Liver (tissue), 8 donors: ENCODE measurements at regions not wholly inside any gene's neighbourhood (a gene's known extent, or its start where the extent isn't known, plus 50 kb on each side); places are given as distances from the start of the nearest gene placed in this dataset.

Experiments
- DNase-seq: peaks from one replicate; pipeline ENCODE4 v3.0.0-alpha.2; 2017; ENCODE audit warnings: low spot score
- H3K27ac ChIP-seq, 2 donors: one replicate each; pipeline ENCODE4 v1.7.0; 2013; ENCODE audit warnings: inconsistent platforms in 2 of 2, low read length in 2 of 2, control low read depth in 1 of 2, low read depth in 1 of 2, mild to moderate bottlenecking in 1 of 2
- H3K27me3 ChIP-seq, 4 donors: one replicate each; pipeline versions ENCODE4 v1.6.1 to v1.7.0; 2013; ENCODE audit warnings: low read length in 3 of 4, inconsistent platforms in 1 of 4, mild to moderate bottlenecking in 1 of 4, moderate library complexity in 1 of 4; ENCODE audit not compliant: control insufficient read depth in 4 of 4, insufficient read depth in 4 of 4
- H3K36me3 ChIP-seq, 4 donors: one replicate each; pipeline versions ENCODE4 v1.6.1 to v1.7.0; 2013; ENCODE audit warnings: low read length in 3 of 4, mild to moderate bottlenecking in 3 of 4, low read depth in 1 of 4, moderate library complexity in 1 of 4; ENCODE audit not compliant: control insufficient read depth in 4 of 4, insufficient read depth in 3 of 4
- H3K4me1 ChIP-seq, 4 donors: one replicate each; pipeline versions ENCODE4 v1.6.1 to v1.7.0; 2013; ENCODE audit warnings: low read length in 3 of 4, mild to moderate bottlenecking in 3 of 4, moderate library complexity in 1 of 4; ENCODE audit not compliant: control insufficient read depth in 4 of 4, insufficient read depth in 4 of 4
- H3K4me3 ChIP-seq, 3 donors: one replicate each; pipeline versions ENCODE4 v1.6.1 to v1.7.0; 2013; ENCODE audit warnings: low read length in 3 of 3, control low read depth in 1 of 3, low read depth in 1 of 3, mild to moderate bottlenecking in 1 of 3
- H3K9ac ChIP-seq, 2 donors: one replicate each; pipeline ENCODE4 v1.7.0; 2013; ENCODE audit warnings: low read length in 2 of 2, mild to moderate bottlenecking in 2 of 2, moderate library complexity in 2 of 2, control low read depth in 1 of 2, low read depth in 1 of 2
- H3K9me3 ChIP-seq, 4 donors: one replicate each; pipeline versions ENCODE4 v1.6.1 to v1.7.0; 2013; ENCODE audit warnings: low read length in 3 of 4; ENCODE audit not compliant: control insufficient read depth in 4 of 4
- ATF3 ChIP-seq: IDR thresholded peaks from 2 replicates; pipeline ENCODE4 v1.6.1; 2016; ENCODE audit warnings: antibody characterized with exemption
- CTCF ChIP-seq: fragments of 150-350 bp; IDR thresholded peaks from 2 replicates; pipeline ENCODE4 v1.5.1; 2017; ENCODE audit warnings: improper control_type of control experiment, low read depth, low read length; ENCODE audit not compliant: missing input control
- EGR1 ChIP-seq, 2 donors: IDR thresholded peaks; 2 replicates each; pipeline ENCODE4 v1.6.1; 2016 to 2018; ENCODE audit warnings: antibody characterized with exemption in 2 of 2, low read depth in 2 of 2
- FOXA2 ChIP-seq: IDR thresholded peaks from 2 replicates; pipeline ENCODE4 v1.6.1; 2016; ENCODE audit warnings: antibody characterized with exemption
- GABPA ChIP-seq, 2 donors: IDR thresholded peaks in 1 of 2; conservative IDR thresholded peaks in 1 of 2; 2 replicates each; pipeline ENCODE4 v1.6.1; 2016; ENCODE audit warnings: antibody characterized with exemption in 2 of 2, mild to moderate bottlenecking in 1 of 2, moderate library complexity in 1 of 2
- HNF4A ChIP-seq, 2 donors: conservative IDR thresholded peaks; 2 replicates each; pipeline ENCODE4 v1.6.1; 2016; ENCODE audit warnings: antibody characterized with exemption in 2 of 2, mild to moderate bottlenecking in 2 of 2
- HNF4G ChIP-seq: IDR thresholded peaks from 2 replicates; pipeline ENCODE4 v1.6.1; 2016; ENCODE audit warnings: antibody characterized with exemption
- JUND ChIP-seq, 2 donors: IDR thresholded peaks; 2 replicates each; pipeline ENCODE4 v1.6.1; 2016; ENCODE audit warnings: antibody characterized with exemption in 2 of 2
- MAX ChIP-seq: IDR thresholded peaks from 2 replicates; pipeline ENCODE4 v1.6.1; 2016; ENCODE audit warnings: antibody characterized with exemption
- NR2F2 ChIP-seq: IDR thresholded peaks from 2 replicates; pipeline ENCODE4 v1.6.1; 2016; ENCODE audit warnings: antibody characterized with exemption
- RAD21 ChIP-seq, 2 donors: IDR thresholded peaks; 2 replicates each; pipeline ENCODE4 v1.6.1; 2016; ENCODE audit warnings: antibody characterized with exemption in 2 of 2, mild to moderate bottlenecking in 2 of 2
- RXRA ChIP-seq, 2 donors: IDR thresholded peaks; 2 replicates each; pipeline ENCODE4 v1.6.1; 2017 to 2018; ENCODE audit warnings: antibody characterized with exemption in 2 of 2, mild to moderate bottlenecking in 1 of 2
- SP1 ChIP-seq: IDR thresholded peaks from 2 replicates; pipeline ENCODE4 v1.6.1; 2018; ENCODE audit warnings: antibody characterized with exemption, mild to moderate bottlenecking
- TAF1 ChIP-seq: conservative IDR thresholded peaks from 2 replicates; pipeline ENCODE4 v1.6.1; 2016; ENCODE audit warnings: antibody characterized with exemption, mild to moderate bottlenecking
- YY1 ChIP-seq: IDR thresholded peaks from 2 replicates; pipeline ENCODE4 v1.6.1; 2016; ENCODE audit warnings: antibody characterized with exemption, mild to moderate bottlenecking
- ZBTB33 ChIP-seq: IDR thresholded peaks from 2 replicates; pipeline ENCODE4 v1.6.1; 2016; ENCODE audit warnings: antibody characterized with exemption
- WGBS: extraction: QIAGEN DNeasy Blood & Tissue Kit; methylation state at CpG from one replicate; pipeline ENCODE4 v1.1.7; 2013; 5-methylcytosine and 5-hydroxymethylcytosine counted together
- TF ChIP-seq, protein P1 (sequence below): IDR thresholded peaks from 2 replicates; pipeline ENCODE4 v1.6.1; 2016; ENCODE audit warnings: antibody characterized with exemption, mild to moderate bottlenecking
- donor health status: healthy.
- donor health status: healthy.
- donor health status: healthy.
- donor health status: healthy.
- donor health status: healthy.

GRCh38 chr7:7077945-7078344 lies 104.4 kb upstream of the C1GALT1 start:
- Histone ChIP-seq H3K4me1 (no peaks in the 10 kb centered on the region), H3K9me3 (no peaks in the 10 kb centered on the region), H3K27me3 (peaks cover 0 to 3% (median 0%) of the 10 kb centered on the region in 4 donors), H3K4me3 (no peak overlapping the region), H3K9ac (no peak overlapping the region), H3K27ac (no peak overlapping the region), H3K36me3 (no peaks in the 10 kb centered on the region)
- WGBS: 80% methylated on average over 8 of the region's 8 CpGs
- TF ChIP-seq HNF4A (conservative IDR thresholded peaks at IDR 0.05): no peak
- no peak for DNase-seq

DNA sequence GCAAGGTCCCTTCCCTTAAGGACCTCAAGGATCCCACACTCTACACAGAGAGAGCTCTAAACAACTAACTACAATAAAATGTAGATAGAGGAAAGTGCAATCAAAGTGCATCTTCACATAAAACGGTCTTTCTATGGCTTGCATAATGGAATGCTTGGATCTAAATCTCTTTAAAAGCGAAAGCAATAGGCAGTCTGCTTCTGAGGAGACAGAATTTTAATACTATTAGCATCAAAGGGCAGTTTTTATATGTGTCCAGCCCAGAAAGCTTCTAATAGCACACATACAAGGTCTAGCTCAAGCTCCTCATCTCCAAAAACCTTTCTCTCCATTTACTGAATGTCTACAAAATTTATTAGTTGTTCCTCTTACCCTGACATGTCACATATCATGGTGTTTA lies 101.5 kb upstream of the C1GALT1 start:
- DNase-seq: no peak
- WGBS: 66% methylated on average over 2 of the region's 2 CpGs
- no peaks in the 10 kb centered on the region for H3K9me3 ChIP-seq
- H3K4me1 ChIP-seq: no peaks in the 10 kb centered on the region
- H3K27me3 ChIP-seq: no peaks in the 10 kb centered on the region
- H3K27ac ChIP-seq: no peak overlapping the region
- no peak overlapping the region for H3K4me3 ChIP-seq
- no peak for TF ChIP-seq EGR1 (IDR thresholded peaks at IDR 0.05; ENCODE audit: low read depth in 2 of 2)
- TF ChIP-seq RAD21 (IDR thresholded peaks at IDR 0.05): no peak
- TF ChIP-seq TAF1: no peak
- no peak for TF ChIP-seq ZBTB33
- no peak for TF ChIP-seq SP1
- TF ChIP-seq FOXA2: no peak
- TF ChIP-seq CTCF: no peak
- no peak for TF ChIP-seq JUND (IDR thresholded peaks at IDR 0.05)
- no peak for TF ChIP-seq HNF4A (conservative IDR thresholded peaks at IDR 0.05)
- TF ChIP-seq ATF3: no peak
- TF ChIP-seq NR2F2: no peak
- no peak for TF ChIP-seq RXRA (IDR thresholded peaks at IDR 0.05)
- TF ChIP-seq GABPA (IDR thresholded peaks at IDR 0.05 in 1 of 2, conservative IDR thresholded peaks at IDR 0.05 in 1 of 2): no peak
- TF ChIP-seq MAX: no peak
- TF ChIP-seq HNF4G: no peak
- TF ChIP-seq YY1: no peak
- H3K9ac ChIP-seq: no peak overlapping the region
- H3K36me3 ChIP-seq: no peaks in the 10 kb centered on the region

DNA sequence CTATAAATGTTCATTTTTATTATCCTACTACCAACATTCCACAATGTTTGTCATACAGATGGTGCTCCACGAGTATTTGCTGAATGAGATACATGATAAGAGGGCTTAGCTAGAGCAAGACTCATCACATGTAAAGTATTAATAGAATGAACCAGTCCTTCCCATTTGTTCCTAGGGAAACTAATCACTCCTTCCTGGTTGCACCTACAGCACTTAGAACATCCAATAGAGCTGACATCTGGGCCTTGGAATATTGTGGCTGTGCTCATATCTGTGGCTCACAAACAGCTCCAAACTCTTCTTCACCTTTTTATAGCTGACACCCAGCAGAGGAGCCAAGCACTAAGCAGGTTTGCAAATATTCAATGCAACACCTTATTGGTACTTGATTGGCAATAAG lies 91.9 kb upstream of the C1GALT1 start:
- Histone ChIP-seq H3K27ac (no peak overlapping the region), H3K4me3 (no peak overlapping the region), H3K4me1 (no peaks in the 10 kb centered on the region), H3K36me3 (no peaks in the 10 kb centered on the region), H3K27me3 (peaks cover 0 to 2% (median 0%) of the 10 kb centered on the region in 4 donors), H3K9me3 (no peaks in the 10 kb centered on the region), H3K9ac (no peak overlapping the region)
- WGBS: 57% methylated on average over 1 of the region's 1 CpG
- DNase-seq: no peak
- TF ChIP-seq CTCF (no peak), MAX (no peak), ZBTB33 (no peak)
- TF ChIP-seq, protein P1, sequence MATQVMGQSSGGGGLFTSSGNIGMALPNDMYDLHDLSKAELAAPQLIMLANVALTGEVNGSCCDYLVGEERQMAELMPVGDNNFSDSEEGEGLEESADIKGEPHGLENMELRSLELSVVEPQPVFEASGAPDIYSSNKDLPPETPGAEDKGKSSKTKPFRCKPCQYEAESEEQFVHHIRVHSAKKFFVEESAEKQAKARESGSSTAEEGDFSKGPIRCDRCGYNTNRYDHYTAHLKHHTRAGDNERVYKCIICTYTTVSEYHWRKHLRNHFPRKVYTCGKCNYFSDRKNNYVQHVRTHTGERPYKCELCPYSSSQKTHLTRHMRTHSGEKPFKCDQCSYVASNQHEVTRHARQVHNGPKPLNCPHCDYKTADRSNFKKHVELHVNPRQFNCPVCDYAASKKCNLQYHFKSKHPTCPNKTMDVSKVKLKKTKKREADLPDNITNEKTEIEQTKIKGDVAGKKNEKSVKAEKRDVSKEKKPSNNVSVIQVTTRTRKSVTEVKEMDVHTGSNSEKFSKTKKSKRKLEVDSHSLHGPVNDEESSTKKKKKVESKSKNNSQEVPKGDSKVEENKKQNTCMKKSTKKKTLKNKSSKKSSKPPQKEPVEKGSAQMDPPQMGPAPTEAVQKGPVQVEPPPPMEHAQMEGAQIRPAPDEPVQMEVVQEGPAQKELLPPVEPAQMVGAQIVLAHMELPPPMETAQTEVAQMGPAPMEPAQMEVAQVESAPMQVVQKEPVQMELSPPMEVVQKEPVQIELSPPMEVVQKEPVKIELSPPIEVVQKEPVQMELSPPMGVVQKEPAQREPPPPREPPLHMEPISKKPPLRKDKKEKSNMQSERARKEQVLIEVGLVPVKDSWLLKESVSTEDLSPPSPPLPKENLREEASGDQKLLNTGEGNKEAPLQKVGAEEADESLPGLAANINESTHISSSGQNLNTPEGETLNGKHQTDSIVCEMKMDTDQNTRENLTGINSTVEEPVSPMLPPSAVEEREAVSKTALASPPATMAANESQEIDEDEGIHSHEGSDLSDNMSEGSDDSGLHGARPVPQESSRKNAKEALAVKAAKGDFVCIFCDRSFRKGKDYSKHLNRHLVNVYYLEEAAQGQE: no peak
